Activated T-helper 1 cell treated with Interleukin-2 at 50 U/mL for 16 hours (primary cell): ENCODE measurements at regions not wholly inside any gene's neighbourhood (a gene's known extent, or its start where the extent isn't known, plus 50 kb on each side); places are given as distances from the start of the nearest gene placed in this dataset.

Experiments used
- DNase-seq: peaks from one replicate; pipeline ENCODE4 v3.0.0-alpha.2; 2020; ENCODE audit warnings: low read depth

GRCh38 chr7:3195160-3195559 lies 105.9 kb upstream of the SDK1 start:
- DNase-seq = no peak

- no peak for DNase-seq
These were observed 104.2 kb upstream of the SDK1 start for GRCh38 chr7:3196629-3197400.

GRCh38 chr7:3197567-3198213 lies 103.4 kb upstream of the SDK1 start:
- DNase-seq = no peak

- DNase-seq = no peak
These were observed 102.7 kb upstream of the SDK1 start for GRCh38 chr7:3198316-3198715.

GRCh38 chr7:3200504-3200903 lies 100.5 kb upstream of the SDK1 start:
- no peak for DNase-seq

GRCh38 chr7:3201306-3201705 lies 99.7 kb upstream of the SDK1 start:
- DNase-seq = no peak

- no peak for DNase-seq
These were observed 98.9 kb upstream of the SDK1 start for GRCh38 chr7:3201937-3202710.

- no peak for DNase-seq
These were observed 96.5 kb upstream of the SDK1 start for GRCh38 chr7:3204526-3204925.

GRCh38 chr7:3206101-3206500 lies 95.0 kb upstream of the SDK1 start:
- no peak for DNase-seq

GRCh38 chr7:3206771-3207191 lies 94.3 kb upstream of the SDK1 start:
- no peak for DNase-seq

- DNase-seq = no peak
These were observed 93.6 kb upstream of the SDK1 start for GRCh38 chr7:3207387-3207902.

GRCh38 chr7:3210531-3210930 lies 90.5 kb upstream of the SDK1 start:
- DNase-seq = no peak

GRCh38 chr7:3214090-3214413 lies 87.0 kb upstream of the SDK1 start:
- no peak for DNase-seq

- DNase-seq = no peak
These were observed 85.1 kb upstream of the SDK1 start for GRCh38 chr7:3215624-3216585.

- no peak for DNase-seq
These were observed 83.9 kb upstream of the SDK1 start for GRCh38 chr7:3217166-3217565.

- DNase-seq = no peak
These were observed 82.4 kb upstream of the SDK1 start for GRCh38 chr7:3218411-3219225.

- DNase-seq = no peak
These were observed 71.1 kb upstream of the SDK1 start for GRCh38 chr7:3229904-3230470.

GRCh38 chr7:3230908-3231307 lies 70.1 kb upstream of the SDK1 start:
- no peak for DNase-seq

- DNase-seq = no peak
These were observed 68.8 kb upstream of the SDK1 start for GRCh38 chr7:3232228-3232627.

- no peak for DNase-seq
These were observed 67.8 kb upstream of the SDK1 start for GRCh38 chr7:3233301-3233700.

GRCh38 chr7:3234051-3234450 lies 67.0 kb upstream of the SDK1 start:
- no peak for DNase-seq
